ENCODE measurements at regions not wholly inside any gene's neighbourhood (a gene's known extent, or its start where the extent isn't known, plus 50 kb on each side); places are given as distances from the start of the nearest gene placed in this dataset.
"Not testable (repeated sequence)": the region's sequence is repeated elsewhere in the genome, so short reads cannot be mapped to it uniquely, and the experiment has no call there.

GRCh38 chr20:30333744-30334143, 923.7 kb upstream of the DEFB115 start:
- H4K20me1 ChIP-seq (ENCODE audit: insufficient read depth, poor library complexity, severe bottlenecking); H3K9me2 ChIP-seq (replicated peaks; ENCODE audit: insufficient read depth); H3K4me1 ChIP-seq (ENCODE audit: insufficient read depth); H3K36me3 ChIP-seq (replicated peaks; ENCODE audit: insufficient read depth, low read depth); H2AFZ ChIP-seq; DNase-seq (ENCODE audit: low spot score); H3K79me2 ChIP-seq; H3K9me3 ChIP-seq (ENCODE audit: low read depth); H3K27ac ChIP-seq; H3K27me3 ChIP-seq; H3K4me2 ChIP-seq; H3K4me3 ChIP-seq: not testable (repeated sequence)
- 54% methylated on average over 5 of the region's 5 CpGs for WGBS (ENCODE audit: low lambda C conversion rate, missing lambda C conversion rate)

DNA sequence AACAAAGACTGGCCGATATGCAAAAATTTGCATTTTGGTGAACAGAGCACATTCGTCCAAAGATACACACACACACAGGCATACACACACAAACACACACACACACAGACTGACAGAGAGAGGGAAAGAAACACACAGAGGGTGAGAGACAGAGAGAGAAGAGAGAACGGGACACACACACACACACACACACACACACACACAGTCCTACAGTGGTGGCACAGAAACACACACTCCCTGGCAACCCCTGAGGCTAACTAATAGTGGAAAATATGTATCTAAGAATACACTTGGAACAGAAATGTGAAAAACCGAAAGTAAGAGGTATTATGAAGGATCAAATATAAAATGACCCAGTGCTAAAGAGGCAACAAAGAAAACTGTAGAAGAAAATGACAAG, 919.9 kb upstream of the DEFB115 start:
- H3K4me3 ChIP-seq; H4K20me1 ChIP-seq (ENCODE audit: insufficient read depth, poor library complexity, severe bottlenecking); DNase-seq (ENCODE audit: low spot score); H3K4me1 ChIP-seq (ENCODE audit: insufficient read depth); H3K9me3 ChIP-seq (ENCODE audit: low read depth); H3K27ac ChIP-seq; H3K79me2 ChIP-seq; H3K4me2 ChIP-seq; H3K9me2 ChIP-seq (replicated peaks; ENCODE audit: insufficient read depth); H3K36me3 ChIP-seq (replicated peaks; ENCODE audit: insufficient read depth, low read depth); H3K27me3 ChIP-seq; H2AFZ ChIP-seq: not testable (repeated sequence)
- 55% methylated on average over 4 of the region's 4 CpGs for WGBS (ENCODE audit: low lambda C conversion rate, missing lambda C conversion rate)

GRCh38 chr20:30348932-30349331, 908.5 kb upstream of the DEFB115 start:
- H3K4me3 ChIP-seq; H3K4me1 ChIP-seq (ENCODE audit: insufficient read depth); H4K20me1 ChIP-seq (ENCODE audit: insufficient read depth, poor library complexity, severe bottlenecking); H3K36me3 ChIP-seq (replicated peaks; ENCODE audit: insufficient read depth, low read depth); DNase-seq (ENCODE audit: low spot score); H3K79me2 ChIP-seq; H3K9me3 ChIP-seq (ENCODE audit: low read depth); H2AFZ ChIP-seq; H3K27me3 ChIP-seq; H3K9me2 ChIP-seq (replicated peaks; ENCODE audit: insufficient read depth); H3K27ac ChIP-seq; H3K4me2 ChIP-seq: not testable (repeated sequence)
- WGBS (ENCODE audit: low lambda C conversion rate, missing lambda C conversion rate), result 63% methylated on average over 6 of the region's 6 CpGs

DNA sequence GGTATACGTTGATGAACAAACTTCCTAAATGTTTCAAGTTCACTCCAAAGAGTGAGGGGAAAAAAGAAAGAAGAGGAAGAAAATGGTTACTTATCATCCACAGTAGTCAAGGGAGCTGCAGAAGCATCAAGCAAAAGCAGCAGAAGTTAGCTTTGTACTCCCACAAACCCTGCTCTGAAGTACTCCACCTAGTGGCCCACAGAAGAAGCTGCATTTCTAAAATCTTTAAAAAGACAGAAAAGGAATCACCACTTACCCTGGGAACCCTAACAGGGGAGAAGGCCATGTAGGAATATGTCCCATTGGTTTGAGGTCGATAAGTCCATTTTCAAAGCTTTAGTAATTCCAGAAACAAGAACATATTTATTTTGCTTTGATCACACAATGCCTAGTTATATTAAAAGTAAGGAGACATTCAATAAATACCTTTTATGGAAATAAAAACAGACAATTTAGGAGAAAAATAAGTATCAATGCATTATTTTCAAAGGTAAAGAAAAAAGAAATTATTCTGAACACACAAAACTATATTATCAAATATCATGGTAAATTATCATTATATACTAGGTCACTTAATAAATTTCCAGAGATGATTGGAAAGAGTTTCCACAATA, 900.5 kb upstream of the DEFB115 start:
- H4K20me1 ChIP-seq (ENCODE audit: insufficient read depth, poor library complexity, severe bottlenecking); H3K79me2 ChIP-seq; H3K9me2 ChIP-seq (replicated peaks; ENCODE audit: insufficient read depth); H3K9me3 ChIP-seq (ENCODE audit: low read depth); H3K4me3 ChIP-seq; DNase-seq (ENCODE audit: low spot score); H3K36me3 ChIP-seq (replicated peaks; ENCODE audit: insufficient read depth, low read depth); H3K4me1 ChIP-seq (ENCODE audit: insufficient read depth); H2AFZ ChIP-seq; H3K27me3 ChIP-seq; H3K4me2 ChIP-seq; H3K27ac ChIP-seq: not testable (repeated sequence)
- WGBS (ENCODE audit: low lambda C conversion rate, missing lambda C conversion rate), result 56% methylated on average over 2 of the region's 2 CpGs

DNA sequence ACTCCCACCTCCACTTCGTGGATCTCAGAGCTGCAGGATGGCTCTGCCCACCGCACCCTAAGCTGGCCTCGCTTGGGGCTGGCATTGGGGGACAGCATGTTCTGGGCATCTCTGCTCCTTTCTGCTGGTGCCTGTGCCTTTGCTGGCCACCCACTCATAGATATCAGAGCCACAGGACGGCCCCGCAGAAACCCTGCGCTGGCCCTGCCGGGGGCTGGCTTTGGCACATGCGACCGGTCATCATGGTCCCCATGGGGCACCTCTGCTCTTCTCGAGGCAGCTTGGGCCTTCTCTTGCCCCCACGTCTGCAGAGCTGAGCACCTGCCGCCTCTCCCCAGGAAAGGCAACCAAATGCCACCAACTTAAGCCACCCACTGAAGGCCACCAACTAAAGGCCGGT, 895.7 kb upstream of the DEFB115 start:
- not testable (repeated sequence) for H3K9me3 ChIP-seq (ENCODE audit: low read depth); H3K27me3 ChIP-seq; H2AFZ ChIP-seq; H3K79me2 ChIP-seq; H3K4me1 ChIP-seq (ENCODE audit: insufficient read depth); H3K27ac ChIP-seq; H3K9me2 ChIP-seq (replicated peaks; ENCODE audit: insufficient read depth); DNase-seq (ENCODE audit: low spot score); H3K36me3 ChIP-seq (replicated peaks; ENCODE audit: insufficient read depth, low read depth); H3K4me3 ChIP-seq; H4K20me1 ChIP-seq (ENCODE audit: insufficient read depth, poor library complexity, severe bottlenecking); H3K4me2 ChIP-seq
- 77% methylated on average over 11 of the region's 13 CpGs for WGBS (ENCODE audit: low lambda C conversion rate, missing lambda C conversion rate)

DNA sequence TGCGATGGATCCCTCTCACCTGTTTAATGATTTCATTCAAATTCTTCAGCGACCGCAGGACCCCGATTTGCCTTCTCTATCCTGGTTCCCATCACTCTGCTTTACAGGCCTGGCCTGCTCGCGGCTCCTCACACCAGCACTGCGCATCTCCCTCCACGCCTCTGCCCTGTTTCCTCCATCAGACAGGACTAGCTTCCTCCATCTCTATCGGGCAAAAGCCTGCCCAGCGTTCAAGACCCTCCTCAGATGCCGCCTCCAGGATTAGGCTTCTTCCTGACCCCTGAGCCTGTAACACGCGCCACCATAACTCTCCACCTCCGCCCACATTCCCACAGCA, 881.1 kb upstream of the DEFB115 start:
- H2AFZ ChIP-seq; H3K9me2 ChIP-seq (replicated peaks; ENCODE audit: insufficient read depth); H3K79me2 ChIP-seq; H3K4me3 ChIP-seq; H4K20me1 ChIP-seq (ENCODE audit: insufficient read depth, poor library complexity, severe bottlenecking); DNase-seq (ENCODE audit: low spot score); H3K9me3 ChIP-seq (ENCODE audit: low read depth); H3K27ac ChIP-seq; H3K4me2 ChIP-seq; H3K27me3 ChIP-seq; H3K4me1 ChIP-seq (ENCODE audit: insufficient read depth); H3K36me3 ChIP-seq (replicated peaks; ENCODE audit: insufficient read depth, low read depth): not testable (repeated sequence)
- 90% methylated on average over 14 of the region's 14 CpGs for WGBS (ENCODE audit: low lambda C conversion rate, missing lambda C conversion rate)
